HG03565 (cell line): ENCODE measurements at regions not wholly inside any gene's neighbourhood (a gene's known extent, or its start where the extent isn't known, plus 50 kb on each side); places are given as distances from the start of the nearest gene placed in this dataset.
A peak's percentile ranks its signal among the peaks of the same experiment; 100 is the strongest.

Experiments used
- ATAC-seq: cut with Tn5 transposase; IDR thresholded peaks from one replicate; pipeline ENCODE4 v1.9.1; 2021; ENCODE audit warnings: mild to moderate bottlenecking, moderate library complexity; ENCODE audit not compliant: unreplicated experiment

DNA sequence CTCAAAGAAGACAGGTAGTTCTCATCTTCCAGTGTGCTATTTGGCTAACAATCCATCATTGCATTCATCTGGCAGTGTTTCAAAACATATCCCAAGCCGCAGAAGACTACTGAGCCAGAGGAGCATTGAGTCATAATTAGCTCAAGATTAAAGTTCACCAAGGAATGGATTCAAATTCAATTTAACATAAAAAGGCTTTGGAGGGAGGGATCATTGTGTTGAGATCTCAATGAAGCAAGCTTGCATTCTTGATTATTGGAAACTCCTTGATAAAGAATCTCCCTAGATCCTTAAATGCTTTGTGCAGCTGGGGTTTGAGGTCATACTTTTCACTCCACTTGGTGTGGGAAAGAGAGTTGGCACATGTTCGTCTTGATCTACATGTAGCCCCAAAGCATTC lies 142.8 kb upstream of the SEMA3A start:
- no peak for ATAC-seq

DNA sequence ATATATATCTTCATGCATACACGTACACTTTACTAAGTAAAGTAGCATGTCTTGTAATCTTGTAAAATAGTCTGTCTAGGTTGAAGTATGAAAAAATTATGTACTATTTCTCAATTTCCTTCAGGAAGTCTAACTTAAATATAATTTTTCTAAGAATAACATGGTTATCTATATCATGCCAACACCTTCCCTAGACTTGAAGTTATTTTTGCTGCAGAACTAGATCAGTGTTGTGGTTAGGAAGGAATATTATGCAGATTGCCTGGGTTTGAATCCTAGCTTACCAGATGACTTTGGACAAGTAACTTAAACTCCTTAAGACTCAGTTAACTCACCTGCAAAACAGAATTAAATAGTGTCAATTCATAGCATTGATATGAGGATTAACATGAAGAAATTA lies 142.2 kb upstream of the SEMA3A start:
- ATAC-seq = no peak

DNA sequence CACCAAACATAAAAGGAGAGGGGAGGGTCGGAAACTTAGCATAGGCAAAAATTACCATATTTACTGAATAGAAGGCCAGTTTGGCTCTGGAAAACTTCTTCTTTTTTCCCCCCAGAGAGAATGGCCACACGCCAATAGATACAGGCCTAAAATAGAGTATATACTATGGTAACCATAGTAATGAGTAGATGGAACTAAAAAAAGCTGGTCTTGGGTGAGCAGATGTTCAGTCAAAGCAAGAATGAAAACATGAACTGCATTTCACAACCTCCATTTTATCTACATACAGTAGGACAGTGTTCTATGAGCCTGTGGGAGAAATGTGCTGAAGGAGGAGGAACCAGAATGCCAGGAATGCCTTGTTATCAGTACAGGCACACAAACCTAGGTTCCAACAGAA lies 141.7 kb upstream of the SEMA3A start:
- ATAC-seq = peak; percentile 90

DNA sequence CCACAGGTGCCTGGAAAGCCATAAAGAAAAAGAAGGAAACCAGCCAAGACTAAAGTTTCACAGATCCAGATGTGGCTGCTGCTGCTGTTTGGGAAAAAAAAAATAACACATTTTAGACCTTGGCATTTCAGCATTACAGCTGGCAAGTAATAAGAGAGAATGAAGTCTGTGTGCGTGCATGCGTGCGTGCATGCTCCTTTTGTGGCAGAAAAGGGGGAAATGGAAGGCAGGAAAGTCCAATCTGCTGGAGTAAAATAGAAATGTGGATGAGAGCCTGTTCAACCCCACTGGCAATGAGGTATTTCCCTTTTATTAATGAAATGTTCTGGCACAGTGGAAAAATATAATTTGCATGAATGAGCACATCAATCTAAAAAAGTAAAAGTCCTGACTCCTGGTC lies 137.0 kb upstream of the SEMA3A start:
- ATAC-seq = no peak

- no peak for ATAC-seq
Measured at GRCh38 chr7:84328571-84328970, 134.0 kb upstream of the SEMA3A start.

- no peak for ATAC-seq
Measured at GRCh38 chr7:84324136-84324630, 129.6 kb upstream of the SEMA3A start.

DNA sequence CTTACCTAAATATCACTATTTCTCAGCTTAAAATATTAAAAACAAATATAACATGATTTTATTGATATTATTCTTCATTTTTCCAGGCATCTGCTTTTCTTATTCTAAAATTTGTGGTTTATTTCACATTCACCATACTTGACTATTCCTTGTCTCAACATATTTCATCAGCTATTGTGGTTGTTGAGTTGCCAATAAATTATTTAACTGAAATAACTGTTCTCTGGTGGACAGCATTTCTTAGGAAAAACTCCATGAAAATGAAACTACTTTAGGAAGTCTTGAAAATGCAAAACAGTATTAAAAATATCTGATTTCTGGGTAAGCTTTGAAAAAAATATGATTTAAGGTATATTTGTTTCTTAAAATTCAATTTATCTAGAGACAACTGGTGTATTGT lies 122.9 kb upstream of the SEMA3A start:
- no peak for ATAC-seq

- ATAC-seq = no peak
Measured at GRCh38 chr7:84314263-84314662, 119.7 kb upstream of the SEMA3A start.

GRCh38 chr7:84304407-84304806 lies 109.8 kb upstream of the SEMA3A start:
- no peak for ATAC-seq

GRCh38 chr7:84302949-84303348 lies 108.4 kb upstream of the SEMA3A start:
- no peak for ATAC-seq

DNA sequence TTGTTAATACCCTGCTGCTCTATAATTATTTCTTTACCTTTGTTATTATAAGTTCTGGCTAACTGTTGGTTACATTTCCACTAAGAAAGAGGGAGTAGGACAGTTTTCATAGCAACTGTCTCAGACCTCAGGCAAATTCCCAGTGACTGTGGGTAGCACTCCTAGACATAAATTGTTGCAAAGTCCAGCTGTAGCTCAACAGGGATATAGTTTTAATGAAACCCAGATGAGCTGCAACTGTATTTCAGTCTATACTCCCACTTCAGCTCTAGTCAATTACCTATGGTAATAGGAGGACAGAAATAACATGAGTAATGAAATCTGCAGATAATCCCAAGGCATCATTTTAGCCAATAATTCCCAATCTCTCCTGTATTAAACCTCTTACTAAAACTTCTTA lies 103.0 kb upstream of the SEMA3A start:
- ATAC-seq = no peak

DNA sequence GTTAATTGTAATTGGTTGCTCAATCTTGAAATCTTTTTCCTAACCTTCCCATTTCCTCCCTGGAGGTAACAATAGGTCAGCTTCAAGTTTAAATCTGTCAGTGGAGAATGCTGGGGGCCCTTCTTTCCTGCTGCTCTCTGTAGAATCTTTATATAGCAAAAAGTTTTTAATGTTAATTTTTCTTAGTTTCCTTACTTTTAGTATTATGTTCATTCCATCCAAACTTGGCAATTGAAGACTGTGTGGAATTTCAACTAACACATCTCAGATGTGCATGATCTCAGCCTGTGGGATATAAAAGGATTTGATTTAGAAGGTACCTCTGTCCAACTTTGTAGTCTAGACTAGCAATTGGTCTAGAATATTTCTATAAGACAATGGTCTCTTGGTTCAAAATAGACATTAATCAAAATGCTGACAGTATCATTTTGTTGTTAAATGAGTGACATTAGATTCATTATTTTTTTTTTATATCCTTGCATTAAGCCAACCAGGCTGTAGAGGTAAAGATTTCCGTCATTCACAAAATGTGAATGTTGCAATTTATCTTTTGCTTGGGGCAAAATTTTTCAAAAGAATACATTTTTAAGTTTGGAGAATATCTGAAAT lies 100.4 kb upstream of the SEMA3A start:
- ATAC-seq = no peak

- ATAC-seq = no peak
Measured at GRCh38 chr7:84294391-84294790, 99.8 kb upstream of the SEMA3A start.

- ATAC-seq = no peak
Measured at GRCh38 chr7:84291756-84292155, 97.2 kb upstream of the SEMA3A start.

DNA sequence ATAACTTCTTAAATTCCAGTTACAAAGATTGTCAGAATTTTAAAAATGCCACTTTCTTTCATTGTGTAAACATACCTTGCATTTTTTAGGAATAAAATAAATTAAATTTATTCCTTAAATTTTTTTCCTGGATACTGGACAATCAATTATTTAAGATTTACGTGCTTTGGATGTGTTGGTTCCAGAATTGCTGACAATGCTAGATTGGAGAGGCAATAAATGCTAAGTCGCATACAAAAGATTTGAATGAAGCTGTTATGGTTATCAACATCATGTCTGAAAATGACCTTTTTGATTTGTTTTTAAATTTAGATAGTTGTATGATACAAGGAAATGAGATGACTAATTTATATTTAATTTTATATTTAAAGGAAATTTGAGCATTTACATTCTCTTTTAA lies 89.2 kb upstream of the SEMA3A start:
- no peak for ATAC-seq

GRCh38 chr7:84281518-84281917 lies 86.9 kb upstream of the SEMA3A start:
- no peak for ATAC-seq

GRCh38 chr7:84277628-84278224 lies 83.1 kb upstream of the SEMA3A start:
- no peak for ATAC-seq

- ATAC-seq = no peak
Measured at GRCh38 chr7:84274029-84274638, 79.5 kb upstream of the SEMA3A start.

GRCh38 chr7:84271543-84271942 lies 77.0 kb upstream of the SEMA3A start:
- no peak for ATAC-seq

- ATAC-seq = no peak
Measured at GRCh38 chr7:84264396-84264795, 69.8 kb upstream of the SEMA3A start.

GRCh38 chr7:84263106-84263505 lies 68.5 kb upstream of the SEMA3A start:
- ATAC-seq = no peak

DNA sequence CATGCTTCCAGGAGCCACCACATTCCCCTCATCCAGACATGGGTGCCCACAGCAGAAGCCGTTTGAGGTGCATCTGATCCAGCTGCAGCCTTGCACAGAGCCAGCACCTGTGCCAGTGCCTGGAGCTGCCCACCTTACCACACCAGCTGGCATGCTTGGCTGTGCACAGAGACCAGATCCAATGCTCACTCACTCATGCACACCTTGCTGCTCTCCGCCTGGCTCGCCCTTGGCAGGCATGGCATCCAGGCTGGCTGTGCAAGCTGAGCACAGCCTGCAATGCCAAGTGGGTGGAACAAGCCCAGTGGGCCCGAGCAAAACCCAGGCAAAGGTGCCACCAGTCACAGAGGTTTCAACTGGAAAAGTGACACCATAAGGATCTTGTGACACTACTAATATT lies 66.9 kb upstream of the SEMA3A start:
- ATAC-seq = no peak

DNA sequence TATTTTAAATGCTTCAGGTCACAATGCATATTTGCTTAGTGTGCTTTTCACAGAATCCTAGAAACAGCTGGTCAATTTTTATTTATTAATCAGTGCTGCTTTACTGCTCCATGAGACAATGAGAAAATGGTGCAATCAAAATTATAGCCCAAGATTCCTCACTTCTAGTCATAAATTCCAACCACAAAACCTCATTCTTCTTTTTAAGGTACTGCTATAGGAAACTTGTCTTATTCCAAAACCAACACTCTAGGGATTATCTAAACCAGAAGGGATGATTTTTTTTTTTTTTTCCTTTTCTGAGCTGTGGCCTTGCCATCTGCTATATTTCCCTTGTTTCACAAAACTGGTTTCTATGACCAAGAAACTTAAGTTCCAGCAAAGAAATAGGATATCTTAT lies 64.0 kb upstream of the SEMA3A start:
- ATAC-seq = no peak
